Neural cell (in vitro differentiated cells): ENCODE measurements at regions not wholly inside any gene's neighbourhood (a gene's known extent, or its start where the extent isn't known, plus 50 kb on each side); places are given as distances from the start of the nearest gene placed in this dataset.

ENCODE experiments used
- H2AFZ ChIP-seq: fragments of 200-600, 300-800 bp; sonication (generic), shearing (Covaris generic); 2 replicates; pipeline ENCODE4 v1.6.0; 2014; ENCODE audit warnings: low read depth, mild to moderate bottlenecking, antibody characterized with exemption, low read length, moderate library complexity
- H3F3A ChIP-seq: fragments of 200-600 bp; shearing (Covaris generic); 2 replicates; pipeline ENCODE4 v1.6.1; 2016; ENCODE audit warnings: mild to moderate bottlenecking, moderate library complexity, mixed read lengths, antibody characterized with exemption, low read length; ENCODE audit not compliant: insufficient read depth, poor library complexity, severe bottlenecking
- H3K27ac ChIP-seq: fragments of 200-600, 300-800 bp; sonication (generic), shearing (Covaris generic); 2 replicates; pipeline ENCODE4 v1.5.1; 2014; ENCODE audit warnings: mild to moderate bottlenecking, low read length, moderate library complexity
- H3K27me3 ChIP-seq: fragments of 300-800, 200-600 bp; sonication (generic), shearing (Covaris generic); 2 replicates; pipeline ENCODE4 v1.6.0; 2014; ENCODE audit warnings: mild to moderate bottlenecking, low read depth, low read length, moderate library complexity; ENCODE audit not compliant: insufficient read depth
- H3K36me3 ChIP-seq: fragments of 300-800, 200-600 bp; sonication (generic), shearing (Covaris generic); 2 replicates; pipeline ENCODE4 v1.5.1; 2014; ENCODE audit warnings: mild to moderate bottlenecking, antibody characterized with exemption, low read length, moderate library complexity; ENCODE audit not compliant: insufficient read depth
- H3K4me2 ChIP-seq: fragments of 300-800, 200-600 bp; sonication (generic), shearing (Covaris generic); 2 replicates; pipeline ENCODE4 v1.6.0; 2014; ENCODE audit warnings: mild to moderate bottlenecking, low read length
- H3K4me3 ChIP-seq: fragments of 300-800, 200-600 bp; sonication (generic), shearing (Covaris generic); 2 replicates; pipeline ENCODE4 v1.5.1; 2014; ENCODE audit warnings: mild to moderate bottlenecking, low read length, moderate library complexity
- H3K79me2 ChIP-seq: fragments of 200-600 bp; shearing (Covaris generic); replicated peaks from 2 replicates; pipeline ENCODE4 v1.6.0; 2014; ENCODE audit warnings: mild to moderate bottlenecking, low read length, moderate library complexity; ENCODE audit not compliant: insufficient read depth
- H3K9ac ChIP-seq: fragments of 300-800, 200-600 bp; sonication (generic), shearing (Covaris generic); 2 replicates; pipeline ENCODE4 v1.6.1; 2016; ENCODE audit warnings: mild to moderate bottlenecking, low read length, mixed read lengths
- H3K9me2 ChIP-seq: fragments of 200-600 bp; shearing (Covaris generic); 2 replicates; pipeline ENCODE4 v1.6.1; 2016; ENCODE audit warnings: mild to moderate bottlenecking, low read length, mixed read lengths; ENCODE audit not compliant: insufficient read depth
- H3K9me3 ChIP-seq: fragments of 200-600, 300-800 bp; sonication (generic), shearing (Covaris generic); 2 replicates; pipeline ENCODE4 v1.6.1; 2016; ENCODE audit warnings: mild to moderate bottlenecking, mixed run types, low read length, moderate library complexity, mixed read lengths
- H4K20me1 ChIP-seq: fragments of 200-600 bp; shearing (Covaris generic); 2 replicates; pipeline ENCODE4 v1.6.1; 2016; ENCODE audit warnings: mild to moderate bottlenecking, mixed run types; ENCODE audit not compliant: insufficient read depth
- EP300 ChIP-seq: fragments of 450-650 bp; conservative IDR thresholded peaks from 2 replicates; pipeline ENCODE4 v1.6.1; 2014; ENCODE audit warnings: antibody characterized with exemption, mild to moderate bottlenecking, moderate library complexity; ENCODE audit not compliant: poor library complexity, severe bottlenecking
- EZH2 ChIP-seq: fragments of 200-600, 300-800 bp; shearing (Covaris generic), sonication (generic); IDR thresholded peaks from 2 replicates; pipeline ENCODE4 v1.6.1; 2014; ENCODE audit warnings: antibody characterized with exemption, low read length, borderline replicate concordance, mild to moderate bottlenecking; ENCODE audit not compliant: insufficient read depth, poor library complexity, severe bottlenecking
- POLR2AphosphoS5 ChIP-seq: IDR thresholded peaks from 2 replicates; pipeline ENCODE4 v1.6.1; 2012
- SMC3 ChIP-seq: fragments of 450-650 bp; conservative IDR thresholded peaks from 2 replicates; pipeline ENCODE4 v1.6.1; 2014; ENCODE audit warnings: antibody characterized with exemption, mild to moderate bottlenecking, moderate library complexity; ENCODE audit not compliant: poor library complexity
- TAF1 ChIP-seq: IDR thresholded peaks from 2 replicates; pipeline ENCODE4 v1.6.1; 2012; ENCODE audit warnings: low read depth
- TF ChIP-seq, protein P1 (sequence below): fragments of 450-650 bp; IDR thresholded peaks from 2 replicates; pipeline ENCODE4 v1.5.1; 2014; ENCODE audit warnings: antibody characterized with exemption, mild to moderate bottlenecking, moderate library complexity; ENCODE audit not compliant: poor library complexity, severe bottlenecking
- TF ChIP-seq, protein P2 (sequence below): IDR thresholded peaks from 2 replicates; pipeline ENCODE4 v1.6.1; 2012; ENCODE audit warnings: borderline replicate concordance

DNA sequence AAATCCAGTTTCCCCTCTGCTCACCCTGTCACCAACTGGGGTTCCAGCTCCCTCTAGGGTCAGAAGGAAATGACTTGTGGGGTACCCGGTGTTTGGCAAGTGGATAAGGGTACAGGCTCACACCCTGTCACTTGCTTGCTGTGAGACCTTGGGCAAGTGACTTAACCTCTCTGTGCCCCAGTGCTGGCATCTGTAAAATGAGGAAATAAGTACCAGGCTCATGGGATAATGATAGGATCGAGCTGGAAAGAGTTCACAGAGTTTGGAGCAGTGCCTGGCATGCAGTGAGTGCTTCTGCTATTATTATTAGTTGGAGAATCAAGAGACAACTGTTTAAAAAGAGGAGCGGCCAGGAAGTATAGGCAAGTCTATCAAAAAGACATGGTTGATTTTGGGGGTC, 53.7 kb upstream of the DLX4 start:
- no peaks in the 10 kb centered on the region for H4K20me1 ChIP-seq
- H3K4me2 ChIP-seq: no peak overlapping the region
- no peak overlapping the region for H3K4me3 ChIP-seq
- H3K79me2 ChIP-seq: no peaks in the 10 kb centered on the region
- TF ChIP-seq SMC3: no peak
- TF ChIP-seq EZH2: no peak
- no peak for TF ChIP-seq TAF1
- TF ChIP-seq, protein P1, sequence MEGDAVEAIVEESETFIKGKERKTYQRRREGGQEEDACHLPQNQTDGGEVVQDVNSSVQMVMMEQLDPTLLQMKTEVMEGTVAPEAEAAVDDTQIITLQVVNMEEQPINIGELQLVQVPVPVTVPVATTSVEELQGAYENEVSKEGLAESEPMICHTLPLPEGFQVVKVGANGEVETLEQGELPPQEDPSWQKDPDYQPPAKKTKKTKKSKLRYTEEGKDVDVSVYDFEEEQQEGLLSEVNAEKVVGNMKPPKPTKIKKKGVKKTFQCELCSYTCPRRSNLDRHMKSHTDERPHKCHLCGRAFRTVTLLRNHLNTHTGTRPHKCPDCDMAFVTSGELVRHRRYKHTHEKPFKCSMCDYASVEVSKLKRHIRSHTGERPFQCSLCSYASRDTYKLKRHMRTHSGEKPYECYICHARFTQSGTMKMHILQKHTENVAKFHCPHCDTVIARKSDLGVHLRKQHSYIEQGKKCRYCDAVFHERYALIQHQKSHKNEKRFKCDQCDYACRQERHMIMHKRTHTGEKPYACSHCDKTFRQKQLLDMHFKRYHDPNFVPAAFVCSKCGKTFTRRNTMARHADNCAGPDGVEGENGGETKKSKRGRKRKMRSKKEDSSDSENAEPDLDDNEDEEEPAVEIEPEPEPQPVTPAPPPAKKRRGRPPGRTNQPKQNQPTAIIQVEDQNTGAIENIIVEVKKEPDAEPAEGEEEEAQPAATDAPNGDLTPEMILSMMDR: no peak
- TF ChIP-seq, protein P2, sequence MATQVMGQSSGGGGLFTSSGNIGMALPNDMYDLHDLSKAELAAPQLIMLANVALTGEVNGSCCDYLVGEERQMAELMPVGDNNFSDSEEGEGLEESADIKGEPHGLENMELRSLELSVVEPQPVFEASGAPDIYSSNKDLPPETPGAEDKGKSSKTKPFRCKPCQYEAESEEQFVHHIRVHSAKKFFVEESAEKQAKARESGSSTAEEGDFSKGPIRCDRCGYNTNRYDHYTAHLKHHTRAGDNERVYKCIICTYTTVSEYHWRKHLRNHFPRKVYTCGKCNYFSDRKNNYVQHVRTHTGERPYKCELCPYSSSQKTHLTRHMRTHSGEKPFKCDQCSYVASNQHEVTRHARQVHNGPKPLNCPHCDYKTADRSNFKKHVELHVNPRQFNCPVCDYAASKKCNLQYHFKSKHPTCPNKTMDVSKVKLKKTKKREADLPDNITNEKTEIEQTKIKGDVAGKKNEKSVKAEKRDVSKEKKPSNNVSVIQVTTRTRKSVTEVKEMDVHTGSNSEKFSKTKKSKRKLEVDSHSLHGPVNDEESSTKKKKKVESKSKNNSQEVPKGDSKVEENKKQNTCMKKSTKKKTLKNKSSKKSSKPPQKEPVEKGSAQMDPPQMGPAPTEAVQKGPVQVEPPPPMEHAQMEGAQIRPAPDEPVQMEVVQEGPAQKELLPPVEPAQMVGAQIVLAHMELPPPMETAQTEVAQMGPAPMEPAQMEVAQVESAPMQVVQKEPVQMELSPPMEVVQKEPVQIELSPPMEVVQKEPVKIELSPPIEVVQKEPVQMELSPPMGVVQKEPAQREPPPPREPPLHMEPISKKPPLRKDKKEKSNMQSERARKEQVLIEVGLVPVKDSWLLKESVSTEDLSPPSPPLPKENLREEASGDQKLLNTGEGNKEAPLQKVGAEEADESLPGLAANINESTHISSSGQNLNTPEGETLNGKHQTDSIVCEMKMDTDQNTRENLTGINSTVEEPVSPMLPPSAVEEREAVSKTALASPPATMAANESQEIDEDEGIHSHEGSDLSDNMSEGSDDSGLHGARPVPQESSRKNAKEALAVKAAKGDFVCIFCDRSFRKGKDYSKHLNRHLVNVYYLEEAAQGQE: no peak
- no peak for TF ChIP-seq EP300
- H3K36me3 ChIP-seq: no peaks in the 10 kb centered on the region
- H3F3A ChIP-seq: no peaks in the 10 kb centered on the region
- no peak overlapping the region for H3K27ac ChIP-seq
- H3K9me3 ChIP-seq: no peaks in the 10 kb centered on the region
- no peaks in the 10 kb centered on the region for H3K9me2 ChIP-seq
- peaks cover 14% of the 10 kb centered on the region for H3K27me3 ChIP-seq
- H3K9ac ChIP-seq: no peak overlapping the region
- H2AFZ ChIP-seq: no peak overlapping the region

DNA sequence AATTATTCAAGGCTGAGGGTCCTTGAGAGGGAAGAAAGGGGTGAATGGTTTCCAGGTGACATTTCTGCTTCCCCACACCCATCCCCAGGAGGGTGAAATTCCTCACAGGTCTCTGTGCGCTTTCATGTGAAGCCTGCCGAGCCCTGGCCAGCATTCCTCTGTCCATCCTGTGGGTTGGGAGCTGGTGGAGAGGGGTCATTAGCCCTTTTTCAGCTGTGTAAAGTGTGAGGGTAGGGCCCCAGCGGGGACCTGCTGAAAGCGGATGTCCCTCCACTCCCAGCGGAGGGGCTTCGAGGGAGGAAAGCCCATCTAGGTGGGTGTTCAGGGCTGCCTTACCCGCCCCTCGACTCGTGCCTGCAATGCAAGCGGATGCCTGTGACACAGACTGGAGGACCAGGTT, 53.3 kb upstream of the DLX4 start:
- H2AFZ ChIP-seq: no peak overlapping the region
- H3K4me3 ChIP-seq: no peak overlapping the region
- H3K4me2 ChIP-seq: no peak overlapping the region
- H3K79me2 ChIP-seq: no peaks in the 10 kb centered on the region
- H3K36me3 ChIP-seq: no peaks in the 10 kb centered on the region
- H3K27ac ChIP-seq: no peak overlapping the region
- no peaks in the 10 kb centered on the region for H4K20me1 ChIP-seq
- peaks cover 9% of the 10 kb centered on the region for H3K27me3 ChIP-seq
- no peaks in the 10 kb centered on the region for H3K9me3 ChIP-seq
- no peak overlapping the region for H3K9ac ChIP-seq
- TF ChIP-seq TAF1 (no peak), SMC3 (no peak), POLR2AphosphoS5 (no peak)
- TF ChIP-seq, protein P2: no peak
- TF ChIP-seq, protein P1: no peak
- H3F3A ChIP-seq: no peaks in the 10 kb centered on the region
- no peaks in the 10 kb centered on the region for H3K9me2 ChIP-seq
